H9 (cell line): ENCODE measurements at regions not wholly inside any gene's neighbourhood (a gene's known extent, or its start where the extent isn't known, plus 50 kb on each side); places are given as distances from the start of the nearest gene placed in this dataset.

Source experiments
- DNase-seq: peaks from one replicate; pipeline ENCODE4 v3.0.0-alpha.2; 2017
- H2AFZ ChIP-seq: one replicate; pipeline ENCODE4 v1.6.1; 2013; ENCODE audit warnings: mild to moderate bottlenecking, low read length, control low read depth, moderate library complexity
- H2AK5ac ChIP-seq: 2 replicates; pipeline ENCODE4 v1.6.1; 2013; ENCODE audit warnings: low read length, control low read depth, mixed read lengths; ENCODE audit not compliant: insufficient read length
- H2BK120ac ChIP-seq: one replicate; pipeline ENCODE4 v1.6.1; 2013; ENCODE audit warnings: low read depth, mild to moderate bottlenecking, low read length, control low read depth, inconsistent platforms; ENCODE audit not compliant: poor library complexity, severe bottlenecking
- H2BK12ac ChIP-seq: 2 replicates; pipeline ENCODE4 v1.6.1; 2013; ENCODE audit warnings: low read length, control low read depth, mixed read lengths, low read depth; ENCODE audit not compliant: insufficient read length
- H2BK15ac ChIP-seq: 2 replicates; pipeline ENCODE4 v1.6.1; 2013; ENCODE audit warnings: low read depth, low read length, control low read depth
- H2BK20ac ChIP-seq: one replicate; pipeline ENCODE4 v1.6.1; 2013; ENCODE audit warnings: low read depth, mild to moderate bottlenecking, low read length, control low read depth, inconsistent platforms; ENCODE audit not compliant: poor library complexity, severe bottlenecking
- H2BK5ac ChIP-seq: 2 replicates; pipeline ENCODE4 v1.6.1; 2013; ENCODE audit warnings: low read length, control low read depth, mixed read lengths; ENCODE audit not compliant: insufficient read length
- H3K14ac ChIP-seq: 2 replicates; pipeline ENCODE4 v1.6.1; 2013; ENCODE audit warnings: low read length, control low read depth; ENCODE audit not compliant: insufficient read depth
- H3K18ac ChIP-seq: 2 replicates; pipeline ENCODE4 v1.6.1; 2013; ENCODE audit warnings: low read depth, mild to moderate bottlenecking, mixed read lengths, low read length, control low read depth; ENCODE audit not compliant: insufficient read length
- H3K23ac ChIP-seq: 2 replicates; pipeline ENCODE4 v1.6.1; 2013; ENCODE audit warnings: low read length, control low read depth, mixed read lengths, low read depth; ENCODE audit not compliant: insufficient read length
- H3K23me2 ChIP-seq: 2 replicates; pipeline ENCODE4 v1.6.1; 2013; ENCODE audit warnings: low read depth, mild to moderate bottlenecking, mixed read lengths, low read length, control low read depth; ENCODE audit not compliant: insufficient read length, poor library complexity, severe bottlenecking
- H3K27ac ChIP-seq: 2 replicates; pipeline ENCODE4 v1.5.1; 2013; ENCODE audit warnings: low read length, control low read depth, mixed read lengths, low read depth; ENCODE audit not compliant: insufficient read length
- H3K27me3 ChIP-seq: 2 replicates; pipeline ENCODE4 v1.6.1; 2013; ENCODE audit warnings: low read length, control low read depth, inconsistent platforms; ENCODE audit not compliant: insufficient read depth
- H3K4ac ChIP-seq: 2 replicates; pipeline ENCODE4 v1.6.1; 2013; ENCODE audit warnings: low read depth, mild to moderate bottlenecking, control low read depth, inconsistent platforms, low read length, moderate library complexity
- H3K4me1 ChIP-seq: 2 replicates; pipeline ENCODE4 v1.6.1; 2013; ENCODE audit warnings: low read length, control low read depth, inconsistent platforms; ENCODE audit not compliant: insufficient read depth
- H3K4me2 ChIP-seq: 2 replicates; pipeline ENCODE4 v1.6.1; 2013; ENCODE audit warnings: low read length, control low read depth, mixed read lengths; ENCODE audit not compliant: insufficient read length, insufficient read depth
- H3K56ac ChIP-seq: 2 replicates; pipeline ENCODE4 v1.6.1; 2013; ENCODE audit warnings: low read depth, mild to moderate bottlenecking, mixed read lengths, low read length, control low read depth; ENCODE audit not compliant: insufficient read length
- H3K79me1 ChIP-seq: 2 replicates; pipeline ENCODE4 v1.6.1; 2013; ENCODE audit warnings: low read depth, mild to moderate bottlenecking, moderate library complexity, low read length, control low read depth, inconsistent platforms; ENCODE audit not compliant: insufficient read depth, poor library complexity, severe bottlenecking
- H3K79me2 ChIP-seq: 2 replicates; pipeline ENCODE4 v1.6.1; 2013; ENCODE audit warnings: low read length, control low read depth, inconsistent platforms; ENCODE audit not compliant: insufficient read depth
- H3K9ac ChIP-seq: 2 replicates; pipeline ENCODE4 v1.6.1; 2013; ENCODE audit warnings: low read length, control low read depth, mixed read lengths; ENCODE audit not compliant: insufficient read length; ENCODE audit errors: extremely low read depth
- H3K9me3 ChIP-seq: one replicate; pipeline ENCODE4 v1.6.1; 2013; ENCODE audit warnings: low read depth, low read length, inconsistent platforms; ENCODE audit not compliant: control insufficient read depth
- H3T11ph ChIP-seq: one replicate; pipeline ENCODE4 v1.6.1; 2013; ENCODE audit warnings: mild to moderate bottlenecking, low read length, control low read depth, inconsistent platforms
- H4K20me1 ChIP-seq: one replicate; pipeline ENCODE4 v1.6.1; 2013; ENCODE audit not compliant: control insufficient read depth, insufficient read length, insufficient read depth
- H4K5ac ChIP-seq: 2 replicates; pipeline ENCODE4 v1.6.1; 2013; ENCODE audit warnings: low read depth, mild to moderate bottlenecking, mixed read lengths, low read length, control low read depth; ENCODE audit not compliant: insufficient read length
- H4K8ac ChIP-seq: replicated peaks from 2 replicates; pipeline ENCODE4 v1.6.1; 2013; ENCODE audit warnings: low read length, control low read depth, mixed read lengths, low read depth; ENCODE audit not compliant: insufficient read length
- H4K91ac ChIP-seq: 2 replicates; pipeline ENCODE4 v1.6.1; 2013; ENCODE audit warnings: low read depth, mild to moderate bottlenecking, moderate library complexity, mixed read lengths, low read length, control low read depth; ENCODE audit not compliant: insufficient read length
- H3K27ac Mint-ChIP-seq, 3 experiments: 2 replicates in 2 of 3; 3 replicates in 1 of 3; pipeline ENCODE4 v1.8.0; 2020 to 2021; ENCODE audit warnings: mixed read lengths in 3 of 3, mild to moderate bottlenecking in 1 of 3, moderate library complexity in 1 of 3
- H3K27me3 Mint-ChIP-seq: 2 replicates; pipeline ENCODE4 v1.8.0; 2021; ENCODE audit warnings: low read depth, mild to moderate bottlenecking, moderate library complexity, mixed read lengths
- H3K36me3 Mint-ChIP-seq, 3 experiments: 2 replicates in 2 of 3; 3 replicates in 1 of 3; pipeline ENCODE4 v1.8.0; 2020 to 2021; ENCODE audit warnings: low read depth in 3 of 3, mixed read lengths in 3 of 3; ENCODE audit not compliant: insufficient read depth in 1 of 3
- H3K4me1 Mint-ChIP-seq, 2 experiments: 2 replicates each; pipeline ENCODE4 v1.8.0; 2020; ENCODE audit warnings: mixed read lengths in 2 of 2
- H3K4me3 Mint-ChIP-seq, 2 experiments: 2 replicates in 1 of 2; 3 replicates in 1 of 2; pipeline ENCODE4 v1.8.0; 2020 to 2021; ENCODE audit warnings: mild to moderate bottlenecking in 2 of 2, mixed read lengths in 2 of 2, moderate library complexity in 1 of 2
- H3K9me3 Mint-ChIP-seq, 2 experiments: 2 replicates in 1 of 2; 3 replicates in 1 of 2; pipeline ENCODE4 v1.8.0; 2020; ENCODE audit warnings: mild to moderate bottlenecking in 2 of 2, mixed read lengths in 2 of 2, moderate library complexity in 1 of 2
- WGBS: extraction: QIAGEN DNeasy Blood & Tissue Kit; methylation state at CpG from one replicate; pipeline ENCODE4 v1.1.7; 2013; ENCODE audit warnings: missing lambda C conversion rate, low lambda C conversion rate, mixed read lengths; ENCODE audit not compliant: insufficient read length; ENCODE audit errors: extremely low coverage; 5-methylcytosine and 5-hydroxymethylcytosine counted together
- TF ChIP-seq, protein P1 (sequence below): fragments of 200-600 bp; sonication (generic); conservative IDR thresholded peaks from 3 replicates; pipeline ENCODE4 v1.8.0; 2021; ENCODE audit warnings: antibody characterized with exemption, mild to moderate bottlenecking

DNA sequence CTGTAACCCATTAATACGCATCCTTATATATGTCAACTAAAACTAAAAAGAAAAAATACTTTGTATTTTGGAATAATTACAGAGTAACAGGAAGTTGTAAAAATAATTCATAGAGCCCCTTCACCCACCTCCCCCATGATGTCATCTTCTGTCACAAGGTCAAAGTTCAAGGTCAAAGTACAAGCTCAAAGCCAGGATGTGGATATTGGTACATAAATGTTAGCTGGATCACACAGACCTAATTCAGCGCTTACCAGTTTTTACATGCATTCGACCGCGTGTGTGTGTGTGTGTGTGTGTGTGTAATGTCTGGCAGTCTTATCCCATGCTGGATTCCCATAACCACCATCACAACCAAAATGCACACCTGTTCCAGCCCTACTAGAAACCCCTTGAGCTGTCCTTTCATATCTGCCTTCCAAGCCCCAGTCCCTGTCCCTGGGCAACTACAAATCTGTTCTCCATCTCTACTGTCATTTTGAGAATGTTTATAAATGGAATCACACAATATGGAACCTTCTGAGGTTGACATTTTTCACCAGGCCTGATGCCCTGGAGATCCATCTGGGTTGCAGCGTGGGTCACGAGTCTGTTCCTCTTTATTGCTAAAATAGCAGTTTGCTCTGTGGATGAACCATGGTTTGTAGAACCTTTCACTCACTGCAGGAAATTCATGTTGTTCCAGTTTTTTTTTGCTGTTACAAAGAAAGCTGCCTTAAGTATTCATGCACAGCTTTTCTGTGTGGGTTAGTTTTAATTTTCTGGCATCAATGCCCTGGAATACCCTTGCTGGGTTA lies 153.6 kb upstream of the PITRM1 start:
- Histone ChIP-seq H2BK5ac (no peak overlapping the region), H3K23me2 (no peaks in the 10 kb centered on the region), H2BK12ac (no peak overlapping the region), H4K5ac (no peak overlapping the region), H3K9ac (no peak overlapping the region), H2BK120ac (no peak overlapping the region), H4K91ac (no peak overlapping the region), H2AFZ (no peak overlapping the region), H3K27ac (no peak overlapping the region), H3K4me1 (no peaks in the 10 kb centered on the region), H3K23ac (no peak overlapping the region), H4K20me1 (no peaks in the 10 kb centered on the region), H2BK20ac (no peak overlapping the region), H3K27me3 (no peaks in the 10 kb centered on the region; the same call in 1 of the 2 replicates), H3K4ac (no peak overlapping the region), H3K4me2 (no peak overlapping the region), H3K18ac (no peak overlapping the region), H4K8ac (no peak overlapping the region), H3K79me1 (no peaks in the 10 kb centered on the region), H3K14ac (no peak overlapping the region), H3K79me2 (no peaks in the 10 kb centered on the region), H3T11ph (no peak overlapping the region), H2BK15ac (no peak overlapping the region), H2AK5ac (no peak overlapping the region), H3K9me3 (no peaks in the 10 kb centered on the region), H3K56ac (no peak overlapping the region)
- Mint-ChIP-seq H3K9me3 (peaks cover under 1 to 3% of the 10 kb centered on the region in 2 experiments; a peak in 3 of 5 replicates), H3K27me3 (no peaks in the 10 kb centered on the region), H3K4me3 (no peak overlapping the region), H3K27ac (no peak overlapping the region), H3K36me3 (peaks cover 0 to 1% (median 0%) of the 10 kb centered on the region in 3 experiments; a peak in 1 of 7 replicates), H3K4me1 (peaks cover 7 to 8% of the 10 kb centered on the region in 2 experiments; a peak in 3 of 4 replicates)
- TF ChIP-seq, protein P1, sequence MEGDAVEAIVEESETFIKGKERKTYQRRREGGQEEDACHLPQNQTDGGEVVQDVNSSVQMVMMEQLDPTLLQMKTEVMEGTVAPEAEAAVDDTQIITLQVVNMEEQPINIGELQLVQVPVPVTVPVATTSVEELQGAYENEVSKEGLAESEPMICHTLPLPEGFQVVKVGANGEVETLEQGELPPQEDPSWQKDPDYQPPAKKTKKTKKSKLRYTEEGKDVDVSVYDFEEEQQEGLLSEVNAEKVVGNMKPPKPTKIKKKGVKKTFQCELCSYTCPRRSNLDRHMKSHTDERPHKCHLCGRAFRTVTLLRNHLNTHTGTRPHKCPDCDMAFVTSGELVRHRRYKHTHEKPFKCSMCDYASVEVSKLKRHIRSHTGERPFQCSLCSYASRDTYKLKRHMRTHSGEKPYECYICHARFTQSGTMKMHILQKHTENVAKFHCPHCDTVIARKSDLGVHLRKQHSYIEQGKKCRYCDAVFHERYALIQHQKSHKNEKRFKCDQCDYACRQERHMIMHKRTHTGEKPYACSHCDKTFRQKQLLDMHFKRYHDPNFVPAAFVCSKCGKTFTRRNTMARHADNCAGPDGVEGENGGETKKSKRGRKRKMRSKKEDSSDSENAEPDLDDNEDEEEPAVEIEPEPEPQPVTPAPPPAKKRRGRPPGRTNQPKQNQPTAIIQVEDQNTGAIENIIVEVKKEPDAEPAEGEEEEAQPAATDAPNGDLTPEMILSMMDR: no peak
- DNase-seq: no peak
- no CpG with 5 or more reads among the region's 7 CpGs for WGBS
